H1 (cell line): ENCODE measurements at regions not wholly inside any gene's neighbourhood (a gene's known extent, or its start where the extent isn't known, plus 50 kb on each side); places are given as distances from the start of the nearest gene placed in this dataset.

Experiments
- CHD7 ChIP-seq: fragments of 300-600 bp; sonication (generic); IDR thresholded peaks from 2 replicates; pipeline ENCODE4 v1.7.1; 2012; ENCODE audit warnings: low read length, moderate library complexity, mild to moderate bottlenecking, inconsistent platforms; ENCODE audit not compliant: insufficient replicate concordance
- PHF8 ChIP-seq: fragments of 200-600 bp; sonication (generic); conservative IDR thresholded peaks from 2 replicates; pipeline ENCODE4 v1.7.1; 2012; ENCODE audit warnings: low read depth, mild to moderate bottlenecking, inconsistent platforms, low read length, moderate library complexity
- POU5F1 ChIP-seq: IDR thresholded peaks from 2 replicates; pipeline ENCODE4 v1.6.1; 2011; ENCODE audit warnings: low read depth, mild to moderate bottlenecking, low read length, moderate library complexity
- YY1 ChIP-seq: IDR thresholded peaks from 2 replicates; pipeline ENCODE4 v1.6.1; 2011; ENCODE audit warnings: low read depth, mild to moderate bottlenecking, low read length

DNA sequence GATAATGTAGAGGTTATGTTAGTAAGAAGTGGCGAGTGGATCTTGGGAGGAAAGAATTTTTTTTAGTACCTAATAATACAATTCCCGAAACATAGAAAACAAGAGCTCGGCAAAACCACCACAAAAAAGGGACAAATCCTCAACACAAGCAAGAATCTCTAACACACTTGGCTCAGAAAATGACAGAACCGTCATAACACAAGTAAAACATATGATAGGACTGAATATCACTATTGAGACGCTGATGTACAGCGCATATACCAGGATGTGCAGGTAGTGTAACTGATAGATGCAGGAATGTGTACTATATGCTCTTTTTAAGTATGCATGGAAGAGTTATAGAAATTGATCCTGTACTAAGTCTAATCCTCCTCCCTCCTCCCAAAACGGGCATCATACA lies 564.5 kb downstream of the BCL11B start (continued):
- TF ChIP-seq CHD7 (no peak), PHF8 (no peak), YY1 (no peak), POU5F1 (no peak)
